Mesenchymal stem cell (in vitro differentiated cells and primary cell): ENCODE measurements at regions not wholly inside any gene's neighbourhood (a gene's known extent, or its start where the extent isn't known, plus 50 kb on each side); places are given as distances from the start of the nearest gene placed in this dataset.

Source experiments
- DNase-seq: peaks from one replicate; pipeline ENCODE4 v3.0.0-alpha.2; 2013
- H2AFZ ChIP-seq: one replicate; pipeline ENCODE4 v1.6.1; 2013; ENCODE audit warnings: low read depth, mild to moderate bottlenecking, control low read depth, inconsistent platforms, low read length, moderate library complexity
- H2AK5ac ChIP-seq: 2 replicates; pipeline ENCODE4 v1.6.1; 2013; ENCODE audit warnings: low read length, moderate library complexity, mild to moderate bottlenecking, inconsistent platforms; ENCODE audit not compliant: severe bottlenecking
- H2BK120ac ChIP-seq: one replicate; pipeline ENCODE4 v1.6.1; 2013; ENCODE audit warnings: low read depth, mild to moderate bottlenecking, inconsistent platforms, low read length, moderate library complexity
- H2BK12ac ChIP-seq, 2 experiments: one replicate each; pipeline ENCODE4 v1.6.1; 2013; ENCODE audit warnings: inconsistent platforms in 2 of 2, low read length in 2 of 2, mild to moderate bottlenecking in 2 of 2, moderate library complexity in 2 of 2, control low read depth in 1 of 2
- H2BK15ac ChIP-seq: one replicate; pipeline ENCODE4 v1.6.1; 2013; ENCODE audit warnings: mild to moderate bottlenecking, low read depth, inconsistent platforms; ENCODE audit not compliant: poor library complexity, severe bottlenecking
- H2BK5ac ChIP-seq: 2 replicates; pipeline ENCODE4 v1.6.1; 2013; ENCODE audit warnings: low read depth, mild to moderate bottlenecking, low read length, control low read depth, inconsistent platforms; ENCODE audit not compliant: poor library complexity, severe bottlenecking
- H3K14ac ChIP-seq, 2 experiments: one replicate each; pipeline ENCODE4 v1.6.1; 2013; ENCODE audit warnings: inconsistent platforms in 2 of 2, low read length in 2 of 2, control low read depth in 1 of 2, mild to moderate bottlenecking in 1 of 2, moderate library complexity in 1 of 2
- H3K18ac ChIP-seq, 2 experiments: one replicate each; pipeline ENCODE4 v1.6.1; 2013; ENCODE audit warnings: inconsistent platforms in 2 of 2, low read length in 2 of 2, control low read depth in 1 of 2, low read depth in 1 of 2, mild to moderate bottlenecking in 1 of 2
- H3K23ac ChIP-seq, 2 experiments: one replicate each; pipeline ENCODE4 v1.6.1; 2013; ENCODE audit warnings: inconsistent platforms in 2 of 2, low read length in 2 of 2, mild to moderate bottlenecking in 2 of 2, moderate library complexity in 2 of 2, control low read depth in 1 of 2
- H3K27ac ChIP-seq: 2 replicates; pipeline ENCODE4 v1.5.1; 2013; ENCODE audit warnings: mild to moderate bottlenecking, moderate library complexity, low read length, control low read depth, inconsistent platforms; ENCODE audit not compliant: poor library complexity, severe bottlenecking
- H3K27me3 ChIP-seq, 2 experiments: 2 replicates each; pipeline versions ENCODE4 v1.6.1 to v1.7.0; 2013; ENCODE audit warnings: low read length in 2 of 2, mild to moderate bottlenecking in 2 of 2, moderate library complexity in 2 of 2, control low read depth in 1 of 2, inconsistent platforms in 1 of 2; ENCODE audit not compliant: control insufficient read depth in 1 of 2, insufficient read depth in 1 of 2
- H3K36me3 ChIP-seq, 2 experiments: 2 replicates each; pipeline versions ENCODE4 v1.6.1 to v1.7.0; 2013; ENCODE audit warnings: low read length in 2 of 2, control low read depth in 1 of 2, inconsistent platforms in 1 of 2, low read depth in 1 of 2, mild to moderate bottlenecking in 1 of 2; ENCODE audit not compliant: insufficient read depth in 2 of 2, control insufficient read depth in 1 of 2
- H3K4ac ChIP-seq, 2 experiments: one replicate each; pipeline ENCODE4 v1.6.1; 2013; ENCODE audit warnings: inconsistent platforms in 2 of 2, low read length in 2 of 2, mild to moderate bottlenecking in 2 of 2, moderate library complexity in 2 of 2, control low read depth in 1 of 2, low read depth in 1 of 2
- H3K4me1 ChIP-seq: 2 replicates; pipeline ENCODE4 v1.6.1; 2013; ENCODE audit warnings: low read depth, low read length, control low read depth; ENCODE audit not compliant: control insufficient read depth, insufficient read depth
- H3K4me2 ChIP-seq: 2 replicates; pipeline ENCODE4 v1.6.1; 2013; ENCODE audit warnings: low read length, mild to moderate bottlenecking, inconsistent platforms; ENCODE audit not compliant: poor library complexity, severe bottlenecking
- H3K4me3 ChIP-seq, 2 experiments: 2 replicates each; pipeline versions ENCODE4 v1.5.1 to v1.7.0; 2013; ENCODE audit warnings: low read length in 2 of 2, mild to moderate bottlenecking in 2 of 2, control low read depth in 1 of 2, low read depth in 1 of 2; ENCODE audit not compliant: insufficient read depth in 1 of 2
- H3K79me1 ChIP-seq: replicated peaks from 2 replicates; pipeline ENCODE4 v1.6.1; 2013; ENCODE audit warnings: mild to moderate bottlenecking, control low read depth, low read length, inconsistent platforms; ENCODE audit not compliant: poor library complexity, severe bottlenecking
- H3K9ac ChIP-seq: 2 replicates; pipeline ENCODE4 v1.7.0; 2013; ENCODE audit warnings: mild to moderate bottlenecking, low read length, moderate library complexity
- H3K9me3 ChIP-seq: 2 replicates; pipeline ENCODE4 v1.7.0; 2013; ENCODE audit warnings: mild to moderate bottlenecking, low read length; ENCODE audit not compliant: control insufficient read depth
- H4K8ac ChIP-seq: one replicate; pipeline ENCODE4 v1.6.1; 2013; ENCODE audit warnings: inconsistent platforms, mild to moderate bottlenecking, low read length, moderate library complexity
- H4K91ac ChIP-seq: one replicate; pipeline ENCODE4 v1.6.1; 2013; ENCODE audit warnings: mild to moderate bottlenecking, low read length, inconsistent platforms
- WGBS: methylation state at CpG from one replicate; pipeline ENCODE4 v1.1.7; 2013; ENCODE audit warnings: mixed read lengths; 5-methylcytosine and 5-hydroxymethylcytosine counted together

DNA sequence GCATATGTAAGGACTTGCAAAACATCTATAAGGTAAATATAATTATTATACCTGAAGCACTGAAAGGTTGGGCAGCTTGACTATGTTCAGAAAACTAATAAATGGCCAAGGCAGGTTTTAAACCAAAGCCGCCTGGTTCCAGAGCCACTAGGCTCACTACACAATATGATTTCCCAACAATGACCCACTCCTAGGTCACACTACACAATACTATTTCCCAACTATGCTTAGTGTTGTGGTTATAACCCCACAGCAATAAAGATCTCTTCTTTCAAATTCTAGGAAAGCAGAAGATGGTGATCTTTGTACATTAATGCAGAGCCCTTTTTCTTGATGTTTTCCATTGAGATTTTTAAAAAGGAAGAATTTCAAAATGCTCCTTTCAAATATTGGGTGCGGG is 180.4 kb downstream of the CYRIA start:
- Histone ChIP-seq H2AK5ac (no peak overlapping the region), H2BK15ac (no peak overlapping the region), H3K79me1 (no peaks in the 10 kb centered on the region), H3K27ac (no peak overlapping the region), H4K91ac (no peak overlapping the region), H3K4me3 (no peak overlapping the region), H3K9me3 (no peaks in the 10 kb centered on the region), H3K36me3 (no peaks in the 10 kb centered on the region), H3K18ac (no peak overlapping the region), H3K4me2 (no peak overlapping the region), H3K14ac (no peak overlapping the region), H3K27me3 (peaks cover 3 to 12% of the 10 kb centered on the region in 2 experiments), H2AFZ (no peak overlapping the region), H3K9ac (no peak overlapping the region), H2BK12ac (no peak overlapping the region), H3K4ac (no peak overlapping the region), H3K23ac (no peak overlapping the region), H2BK120ac (no peak overlapping the region), H3K4me1 (no peaks in the 10 kb centered on the region), H2BK5ac (no peak overlapping the region), H4K8ac (no peak overlapping the region)
- DNase-seq, result no peak
- 100% methylated on average over 2 of the region's 2 CpGs for WGBS

DNA sequence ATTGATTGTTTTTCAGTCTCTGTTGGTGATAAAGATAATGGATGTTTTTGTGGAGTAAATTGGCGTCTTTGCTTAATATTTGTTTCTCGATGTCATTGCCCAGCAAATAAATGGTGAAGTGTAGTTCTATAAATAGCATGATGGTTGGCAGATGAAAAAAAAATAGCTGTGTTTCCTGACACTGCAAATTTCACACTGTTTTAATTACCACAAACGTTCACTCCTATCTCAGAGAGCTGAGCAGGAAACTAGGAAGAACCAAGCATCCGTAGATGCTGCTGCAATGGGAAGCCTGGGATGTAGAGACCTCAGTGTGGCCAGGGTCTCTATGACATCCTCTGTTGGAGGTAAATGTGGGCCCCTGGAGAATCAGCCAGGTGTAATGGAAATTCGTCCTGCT is 183.2 kb downstream of the CYRIA start:
- no peak overlapping the region for H3K4me3 ChIP-seq
- no peak overlapping the region for H3K23ac ChIP-seq
- H2AFZ ChIP-seq, result no peak overlapping the region
- whole genome bisulfite sequencing, result 77% methylated on average over 5 of the region's 5 CpGs
- H3K79me1 ChIP-seq, result no peaks in the 10 kb centered on the region
- no peak overlapping the region for H3K9ac ChIP-seq
- no peaks in the 10 kb centered on the region for H3K9me3 ChIP-seq
- no peak overlapping the region for H2BK12ac ChIP-seq
- H3K4me1 ChIP-seq, result no peaks in the 10 kb centered on the region
- H3K4me2 ChIP-seq, result no peak overlapping the region
- no peak overlapping the region for H2BK120ac ChIP-seq
- no peak overlapping the region for H4K8ac ChIP-seq
- no peak overlapping the region for H2BK15ac ChIP-seq
- no peak overlapping the region for H2AK5ac ChIP-seq
- H3K27me3 ChIP-seq, result peaks cover 6 to 12% of the 10 kb centered on the region in 2 experiments
- H2BK5ac ChIP-seq, result no peak overlapping the region
- H3K4ac ChIP-seq, result no peak overlapping the region
- no peak overlapping the region for H3K14ac ChIP-seq
- no peak overlapping the region for H3K18ac ChIP-seq
- H3K27ac ChIP-seq, result no peak overlapping the region
- DNase-seq, result no peak
- H3K36me3 ChIP-seq, result no peaks in the 10 kb centered on the region
- no peak overlapping the region for H4K91ac ChIP-seq

DNA sequence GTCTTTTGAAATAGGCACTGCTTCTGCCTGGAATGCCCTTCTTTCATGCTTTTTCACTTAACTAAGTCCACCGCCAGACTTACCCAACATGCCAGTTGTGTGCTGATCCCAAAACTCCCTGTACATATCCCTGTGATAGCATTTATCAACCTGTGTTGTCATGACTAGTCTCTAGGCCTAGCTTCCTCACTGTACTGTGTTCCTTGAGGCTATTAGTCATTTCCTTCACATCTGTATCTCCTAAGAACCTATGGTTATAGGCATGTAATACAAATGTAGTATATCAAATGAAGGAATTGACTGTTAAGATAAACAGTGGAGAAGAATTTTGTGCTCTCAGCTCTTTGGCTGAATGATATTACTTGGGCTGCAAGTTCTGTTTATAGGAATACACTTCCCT is 184.3 kb downstream of the CYRIA start:
- H2BK12ac ChIP-seq, result no peak overlapping the region
- H3K18ac ChIP-seq, result no peak overlapping the region
- H3K4ac ChIP-seq, result no peak overlapping the region
- no peak overlapping the region for H2BK5ac ChIP-seq
- no peak overlapping the region for H3K9ac ChIP-seq
- H3K4me3 ChIP-seq, result no peak overlapping the region
- H2BK15ac ChIP-seq, result no peak overlapping the region
- peaks cover 7 to 12% of the 10 kb centered on the region in 2 experiments for H3K27me3 ChIP-seq
- no peak overlapping the region for H4K8ac ChIP-seq
- H3K79me1 ChIP-seq, result no peaks in the 10 kb centered on the region
- 65% methylated on average over 1 of the region's 1 CpG for WGBS
- H4K91ac ChIP-seq, result no peak overlapping the region
- H2BK120ac ChIP-seq, result no peak overlapping the region
- no peaks in the 10 kb centered on the region for H3K36me3 ChIP-seq
- H3K4me1 ChIP-seq, result no peaks in the 10 kb centered on the region
- H2AFZ ChIP-seq, result no peak overlapping the region
- H3K27ac ChIP-seq, result no peak overlapping the region
- DNase-seq, result no peak
- H3K23ac ChIP-seq, result no peak overlapping the region
- H3K9me3 ChIP-seq, result no peaks in the 10 kb centered on the region
- no peak overlapping the region for H2AK5ac ChIP-seq
- no peak overlapping the region for H3K4me2 ChIP-seq
- no peak overlapping the region for H3K14ac ChIP-seq

DNA sequence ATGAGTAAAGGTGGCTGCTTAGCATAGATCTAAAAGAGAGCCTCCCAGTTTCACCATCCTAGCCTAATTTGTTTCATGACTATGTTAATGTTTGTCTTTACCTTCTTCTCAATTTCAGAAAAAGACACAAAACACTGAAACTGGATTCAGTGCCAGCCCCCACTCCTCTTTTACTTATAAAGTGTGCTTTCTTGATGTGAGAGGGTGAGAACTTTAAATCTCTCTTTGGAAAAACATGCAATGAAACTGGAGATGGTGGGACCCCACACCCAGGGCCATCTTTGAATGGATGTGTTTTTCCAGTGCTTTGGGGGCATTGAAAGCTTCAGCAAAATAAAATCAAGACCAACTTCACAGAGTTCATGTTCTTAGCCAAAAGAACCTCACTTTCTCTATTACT is 185.9 kb downstream of the CYRIA start:
- no peak overlapping the region for H3K9ac ChIP-seq
- no peak overlapping the region for H4K8ac ChIP-seq
- no peak overlapping the region for H3K4ac ChIP-seq
- peaks cover 7% of the 10 kb centered on the region in 2 experiments for H3K27me3 ChIP-seq
- DNase-seq, result no peak
- no peak overlapping the region for H2AFZ ChIP-seq
- no peaks in the 10 kb centered on the region for H3K79me1 ChIP-seq
- H3K18ac ChIP-seq, result no peak overlapping the region
- H2BK5ac ChIP-seq, result no peak overlapping the region
- H3K4me3 ChIP-seq, result no peak overlapping the region
- H3K27ac ChIP-seq, result no peak overlapping the region
- no peak overlapping the region for H2AK5ac ChIP-seq
- no peak overlapping the region for H2BK120ac ChIP-seq
- H4K91ac ChIP-seq, result no peak overlapping the region
- no peaks in the 10 kb centered on the region for H3K4me1 ChIP-seq
- no peaks in the 10 kb centered on the region for H3K9me3 ChIP-seq
- H3K4me2 ChIP-seq, result no peak overlapping the region
- H3K36me3 ChIP-seq, result no peaks in the 10 kb centered on the region
- no peak overlapping the region for H3K23ac ChIP-seq
- H3K14ac ChIP-seq, result no peak overlapping the region
- no peak overlapping the region for H2BK12ac ChIP-seq
- no peak overlapping the region for H2BK15ac ChIP-seq
